Endothelial cell of umbilical vein (primary cell): ENCODE measurements at regions not wholly inside any gene's neighbourhood (a gene's known extent, or its start where the extent isn't known, plus 50 kb on each side); places are given as distances from the start of the nearest gene placed in this dataset.

Experiments used
- BruUV-seq: library from RNA; stranded (reverse); fragments of 400-500 nt; replicated peaks from 2 replicates; lab custom pipeline; 2021; lab: Mats Ljungman, UMichigan
- CTCF ChIA-PET: fragments of 300-600, 350-600 bp; sonication (Branson Sonifier 250); formaldehyde crosslinking; loops from one replicate; lab custom pipeline; 2021; ENCODE audit warnings: antibody characterized with exemption, inconsistent platforms; lab: Charles Lee
- POLR2A ChIA-PET: fragments of 300-600, 350-600 bp; sonication (Branson Sonifier 250); formaldehyde crosslinking; loops from one replicate; lab custom pipeline; 2021; ENCODE audit warnings: antibody characterized with exemption, inconsistent platforms; lab: Charles Lee
- DNase-seq: peaks from one replicate; pipeline ENCODE4 v3.0.0-alpha.2; 2011; ENCODE audit warnings: low read depth, low spot score
- FAIRE-seq: peaks from 2 replicates; lab custom pipeline; 2011; peaks lifted over from hg19 to GRCh38; lab: Jason Lieb, UNC
- H2AFZ ChIP-seq: 2 replicates; pipeline ENCODE4 v1.6.0; 2012; ENCODE audit warnings: low read depth, low read length, control low read depth, inconsistent platforms
- H3K27ac ChIP-seq: 2 replicates; pipeline ENCODE4 v1.5.1; 2011; ENCODE audit warnings: low read depth, mild to moderate bottlenecking, control low read depth, low read length, moderate library complexity; ENCODE audit not compliant: insufficient read depth
- H3K27me3 ChIP-seq, 2 experiments: 2 replicates each; pipeline versions ENCODE4 v1.6.0 to v1.6.1; 2011; ENCODE audit warnings: low read length in 2 of 2, mixed read lengths in 1 of 2; ENCODE audit not compliant: control insufficient read depth in 2 of 2, insufficient read depth in 2 of 2
- H3K36me3 ChIP-seq, 2 experiments: 2 replicates in 1 of 2; 3 replicates in 1 of 2; pipeline ENCODE4 v1.5.1; 2011; ENCODE audit warnings: low read length in 2 of 2, mild to moderate bottlenecking in 1 of 2, moderate library complexity in 1 of 2; ENCODE audit not compliant: control insufficient read depth in 2 of 2, insufficient read depth in 2 of 2; ENCODE audit errors: extremely low read depth in 1 of 2
- H3K4me1 ChIP-seq: 3 replicates; pipeline ENCODE4 v1.5.1; 2011; ENCODE audit warnings: mild to moderate bottlenecking, low read length; ENCODE audit not compliant: control insufficient read depth, insufficient read depth; ENCODE audit errors: extremely low read depth
- H3K4me2 ChIP-seq: 2 replicates; pipeline ENCODE4 v1.6.1; 2011; ENCODE audit warnings: low read length, control low read depth, mixed read lengths; ENCODE audit not compliant: insufficient read depth
- H3K4me3 ChIP-seq, 3 experiments: fragments of 200-600 bp in 1 of 3; sonication (generic), shearing (Covaris generic) in 1 of 3; replicated peaks in 1 of 3; 2 replicates each; pipeline ENCODE4 v1.5.1; 2011 to 2016; ENCODE audit warnings: control low read depth in 3 of 3, low read length in 3 of 3, mild to moderate bottlenecking in 2 of 3, inconsistent platforms in 1 of 3, low read depth in 1 of 3, moderate library complexity in 1 of 3; ENCODE audit not compliant: insufficient read depth in 1 of 3
- H3K79me2 ChIP-seq: 2 replicates; pipeline ENCODE4 v1.6.0; 2012; ENCODE audit warnings: low read length, inconsistent platforms; ENCODE audit not compliant: control insufficient read depth, insufficient read depth
- H3K9ac ChIP-seq: replicated peaks from 2 replicates; pipeline ENCODE3; 2011; ENCODE audit warnings: low read length, control low read depth; ENCODE audit not compliant: insufficient read depth; ENCODE audit errors: extremely low read depth
- H3K9me1 ChIP-seq: replicated peaks from 3 replicates; pipeline ENCODE4 v1.6.0; 2011; ENCODE audit warnings: mild to moderate bottlenecking, low read length; ENCODE audit not compliant: control insufficient read depth, insufficient read depth; ENCODE audit errors: extremely low read depth
- H3K9me3 ChIP-seq: replicated peaks from 2 replicates; pipeline ENCODE4 v1.5.1; 2012; ENCODE audit warnings: low read length, inconsistent platforms; ENCODE audit not compliant: control insufficient read depth, insufficient read depth
- H4K20me1 ChIP-seq: replicated peaks from 2 replicates; pipeline ENCODE3; 2011; ENCODE audit warnings: mild to moderate bottlenecking, low read length; ENCODE audit not compliant: control insufficient read depth, insufficient read depth; ENCODE audit errors: extremely low read depth
- EZH2 ChIP-seq: IDR thresholded peaks from 2 replicates; pipeline ENCODE4 v1.6.1; 2012; ENCODE audit warnings: borderline replicate concordance, low read depth, mild to moderate bottlenecking, moderate library complexity, low read length, inconsistent platforms; ENCODE audit not compliant: severe bottlenecking
- FOS ChIP-seq: IDR thresholded peaks from 2 replicates; pipeline ENCODE4 v1.6.1; 2011; ENCODE audit warnings: mild to moderate bottlenecking, low read length, moderate library complexity, borderline replicate concordance; ENCODE audit not compliant: insufficient read depth
- GATA2 ChIP-seq: IDR thresholded peaks from 2 replicates; pipeline ENCODE4 v1.7.0; 2011; ENCODE audit warnings: low read depth, mild to moderate bottlenecking, moderate library complexity, mixed read lengths, low read length; ENCODE audit not compliant: insufficient read length, insufficient read depth
- JUN ChIP-seq: IDR thresholded peaks from 2 replicates; pipeline ENCODE4 v1.6.1; 2011; ENCODE audit warnings: borderline replicate concordance, low read depth; ENCODE audit not compliant: insufficient read length, insufficient read depth
- MYC ChIP-seq: IDR thresholded peaks from one replicate; pipeline ENCODE4 v1.6.1; 2011; ENCODE audit warnings: mild to moderate bottlenecking, low read depth, low read length
- POLR2A ChIP-seq: IDR thresholded peaks from 2 replicates; pipeline ENCODE4 v1.6.1; 2012; ENCODE audit warnings: low read depth, mild to moderate bottlenecking, control low read depth, low read length
- POLR2AphosphoS5 ChIP-seq: IDR thresholded peaks from 2 replicates; pipeline ENCODE4 v1.6.1; 2012; ENCODE audit warnings: low read depth, mild to moderate bottlenecking, control low read depth, low read length, moderate library complexity; ENCODE audit not compliant: insufficient read depth
- dilution Hi-C: fragments of 300-500 bp; cut with MboI; formaldehyde crosslinking; loops from one replicate; pipeline ENCODE4 v1.15.0; 2019; ENCODE audit warnings: low sequenced_read_pairs; ENCODE audit not compliant: extremely low pct_ligation_motif_present
- intact Hi-C: fragments of 100-400 bp; cut with micrococcal nuclease; formaldehyde crosslinking; loops from one replicate; pipeline ENCODE4 v1.10.0; 2022
- TF ChIP-seq, protein P1 (sequence below): IDR thresholded peaks from 2 replicates; pipeline ENCODE4 v1.6.1; 2011; ENCODE audit not compliant: insufficient read depth, insufficient read length
- TF ChIP-seq, protein P2 (sequence below), 2 donors: IDR thresholded peaks; 1 replicate in 1 of 2; 2 replicates in 1 of 2; pipeline ENCODE4 v1.5.1; 2011; ENCODE audit warnings: low read length in 2 of 2, mild to moderate bottlenecking in 2 of 2, moderate library complexity in 2 of 2, control low read depth in 1 of 2, inconsistent platforms in 1 of 2, low read depth in 1 of 2; ENCODE audit not compliant: insufficient read depth in 1 of 2; ENCODE audit errors: extremely low read depth in 1 of 2

DNA sequence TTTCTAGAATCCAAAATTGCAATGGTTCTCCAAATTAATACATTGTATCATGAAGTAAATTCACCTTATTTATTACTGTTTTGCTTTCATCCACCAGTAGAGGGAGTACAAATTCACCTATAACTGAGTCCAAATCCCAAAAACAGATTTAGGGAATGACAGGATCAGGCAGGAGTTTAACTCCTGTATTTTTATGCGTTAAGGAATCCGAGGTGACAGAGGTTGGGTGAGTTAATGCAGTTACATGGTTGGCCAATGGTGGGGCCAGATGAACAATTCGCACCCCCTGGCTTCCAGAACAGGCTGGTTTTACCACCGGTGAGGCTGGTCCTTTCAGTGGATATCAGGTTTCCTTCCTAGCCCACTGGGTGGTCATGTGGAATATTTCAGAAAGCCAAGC, 82.4 kb downstream of the MTNR1A start:
- CTCF ChIA-PET: no interaction called here
- H3K36me3 ChIP-seq: no peaks in the 10 kb centered on the region
- H3K27ac ChIP-seq: no peak overlapping the region
- FAIRE-seq (no peak), DNase-seq (no peak)
- BruUV-seq: no TSS peak
- TF ChIP-seq EZH2 (no peak), FOS (no peak), POLR2A (no peak)
- TF ChIP-seq, protein P1, sequence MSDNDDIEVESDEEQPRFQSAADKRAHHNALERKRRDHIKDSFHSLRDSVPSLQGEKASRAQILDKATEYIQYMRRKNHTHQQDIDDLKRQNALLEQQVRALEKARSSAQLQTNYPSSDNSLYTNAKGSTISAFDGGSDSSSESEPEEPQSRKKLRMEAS: no peak
- TF ChIP-seq, protein P2, sequence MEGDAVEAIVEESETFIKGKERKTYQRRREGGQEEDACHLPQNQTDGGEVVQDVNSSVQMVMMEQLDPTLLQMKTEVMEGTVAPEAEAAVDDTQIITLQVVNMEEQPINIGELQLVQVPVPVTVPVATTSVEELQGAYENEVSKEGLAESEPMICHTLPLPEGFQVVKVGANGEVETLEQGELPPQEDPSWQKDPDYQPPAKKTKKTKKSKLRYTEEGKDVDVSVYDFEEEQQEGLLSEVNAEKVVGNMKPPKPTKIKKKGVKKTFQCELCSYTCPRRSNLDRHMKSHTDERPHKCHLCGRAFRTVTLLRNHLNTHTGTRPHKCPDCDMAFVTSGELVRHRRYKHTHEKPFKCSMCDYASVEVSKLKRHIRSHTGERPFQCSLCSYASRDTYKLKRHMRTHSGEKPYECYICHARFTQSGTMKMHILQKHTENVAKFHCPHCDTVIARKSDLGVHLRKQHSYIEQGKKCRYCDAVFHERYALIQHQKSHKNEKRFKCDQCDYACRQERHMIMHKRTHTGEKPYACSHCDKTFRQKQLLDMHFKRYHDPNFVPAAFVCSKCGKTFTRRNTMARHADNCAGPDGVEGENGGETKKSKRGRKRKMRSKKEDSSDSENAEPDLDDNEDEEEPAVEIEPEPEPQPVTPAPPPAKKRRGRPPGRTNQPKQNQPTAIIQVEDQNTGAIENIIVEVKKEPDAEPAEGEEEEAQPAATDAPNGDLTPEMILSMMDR (IDR thresholded peaks at IDR 0.05; ENCODE audit: extremely low read depth in 1 of 2, insufficient read depth in 1 of 2, low read depth in 1 of 2, low read length in 2 of 2): no peak
- POLR2A ChIA-PET: no interaction called here
- no peak overlapping the region for H3K4me3 ChIP-seq
- H3K4me2 ChIP-seq: no peak overlapping the region
- no peaks in the 10 kb centered on the region for H3K79me2 ChIP-seq
- peaks cover 2% of the 10 kb centered on the region for H3K9me3 ChIP-seq
- H3K9ac ChIP-seq: no peak overlapping the region
- no peaks in the 10 kb centered on the region for H3K4me1 ChIP-seq
- no peaks in the 10 kb centered on the region for H4K20me1 ChIP-seq
- intact Hi-C loops: loop anchor here (1.0 kb wide), 1 partner anchor 114 kb away; no protein-coding TSS in a partner anchor
- no peaks in the 10 kb centered on the region for H3K27me3 ChIP-seq
- no peaks in the 10 kb centered on the region for H3K9me1 ChIP-seq
- H2AFZ ChIP-seq: no peak overlapping the region
- dilution Hi-C loops: no loop called here

DNA sequence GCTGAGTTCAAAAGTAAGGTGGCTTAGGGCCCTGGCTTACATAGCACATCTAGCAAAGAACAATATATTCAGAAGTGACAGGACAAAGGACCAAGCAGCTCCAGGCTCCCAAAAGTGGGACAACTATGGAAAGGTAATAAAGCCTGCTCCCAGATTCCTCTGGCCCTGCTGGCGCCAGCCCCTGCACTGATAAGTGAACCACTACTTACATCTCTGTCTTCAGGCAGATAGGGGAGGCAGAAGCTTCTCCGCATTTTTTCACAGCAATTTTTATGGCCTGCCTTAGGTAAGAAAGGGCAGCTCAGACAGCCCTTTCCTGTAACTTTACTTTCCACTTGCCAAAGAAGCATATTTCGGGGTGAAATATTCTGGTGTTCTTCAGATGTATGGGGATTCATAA, 83.9 kb downstream of the MTNR1A start:
- BruUV-seq: no TSS peak
- Histone ChIP-seq H3K27me3 (no peaks in the 10 kb centered on the region), H3K27ac (no peak overlapping the region), H3K4me2 (no peak overlapping the region), H2AFZ (no peak overlapping the region), H3K4me3 (no peak overlapping the region), H3K36me3 (no peaks in the 10 kb centered on the region), H3K9ac (no peak overlapping the region), H4K20me1 (no peaks in the 10 kb centered on the region), H3K9me3 (peaks cover 2% of the 10 kb centered on the region), H3K79me2 (no peaks in the 10 kb centered on the region), H3K9me1 (no peaks in the 10 kb centered on the region), H3K4me1 (no peaks in the 10 kb centered on the region)
- intact Hi-C loops: no loop called here
- no peak for DNase-seq
- TF ChIP-seq FOS: no peak
- TF ChIP-seq GATA2: no peak
- TF ChIP-seq JUN: no peak
- TF ChIP-seq POLR2A: no peak
- TF ChIP-seq, protein P2 (IDR thresholded peaks at IDR 0.05; ENCODE audit: extremely low read depth in 1 of 2, insufficient read depth in 1 of 2, low read depth in 1 of 2, low read length in 2 of 2): no peak
- TF ChIP-seq POLR2AphosphoS5: no peak
- TF ChIP-seq, protein P1: no peak
- no peak for TF ChIP-seq EZH2
- no peak for TF ChIP-seq MYC
- ChIA-PET POLR2A (no interaction called here), CTCF (no interaction called here)
- FAIRE-seq: no peak
- dilution Hi-C loops: no loop called here
